ENCODE measurements at regions not wholly inside any gene's neighbourhood (a gene's known extent, or its start where the extent isn't known, plus 50 kb on each side); places are given as distances from the start of the nearest gene placed in this dataset.

DNA sequence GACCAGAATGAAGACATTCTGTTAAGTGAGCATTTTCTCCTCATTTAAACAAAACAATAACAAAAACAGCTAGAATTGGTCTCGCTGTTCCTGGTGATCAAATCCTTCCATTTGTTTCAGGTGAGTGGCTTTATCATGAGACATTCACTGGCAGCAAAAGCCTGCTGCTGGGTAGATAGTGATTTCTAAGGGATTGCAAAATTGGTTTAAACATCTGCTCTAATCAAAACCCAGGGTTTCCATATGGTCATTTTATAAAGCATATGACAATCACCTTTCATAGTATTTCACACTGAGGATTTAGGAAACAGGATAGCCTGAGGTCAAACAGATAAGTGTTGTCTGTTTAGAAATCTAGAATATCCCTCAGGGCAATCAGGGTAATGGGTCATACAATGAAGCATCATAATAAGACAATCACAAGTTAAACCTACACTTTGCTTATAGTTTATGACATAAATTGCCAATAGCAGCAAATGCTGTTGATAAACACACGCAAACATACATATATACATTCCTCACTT is 769.6 kb upstream of the C9orf72 start:
- H3K9me3 ChIP-seq (replicated peaks; ENCODE audit: control insufficient read depth, insufficient read depth, low read length) = no peaks in the 10 kb centered on the region
- ChIA-PET CTCF (no interaction called here), POLR2A (no interaction called here)
- no peak overlapping the region for H3K9ac ChIP-seq (replicated peaks; ENCODE audit: extremely low read depth, insufficient read depth, low read length)
- no peaks in the 10 kb centered on the region for H3K36me3 ChIP-seq (ENCODE audit: control insufficient read depth in 2 of 2, extremely low read depth in 1 of 2, insufficient read depth in 2 of 2, low read length in 2 of 2)
- dilution Hi-C loops (cut with MboI; ENCODE audit: extremely low pct_ligation_motif_present, low sequenced_read_pairs) = no loop called here
- no peaks in the 10 kb centered on the region for H3K79me2 ChIP-seq (ENCODE audit: control insufficient read depth, insufficient read depth, low read length)
- H2AFZ ChIP-seq (ENCODE audit: low read depth, low read length) = no peak overlapping the region
- TF ChIP-seq EZH2 (IDR thresholded peaks at IDR 0.05; ENCODE audit: borderline replicate concordance, low read depth, low read length, severe bottlenecking) = no peak
- no peak for TF ChIP-seq POLR2A (IDR thresholded peaks at IDR 0.05; ENCODE audit: low read depth, low read length)
- TF ChIP-seq, protein P1, sequence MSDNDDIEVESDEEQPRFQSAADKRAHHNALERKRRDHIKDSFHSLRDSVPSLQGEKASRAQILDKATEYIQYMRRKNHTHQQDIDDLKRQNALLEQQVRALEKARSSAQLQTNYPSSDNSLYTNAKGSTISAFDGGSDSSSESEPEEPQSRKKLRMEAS (IDR thresholded peaks at IDR 0.05; ENCODE audit: insufficient read depth, insufficient read length) = no peak
- TF ChIP-seq MYC (IDR thresholded peaks at IDR 0.05; ENCODE audit: low read depth, low read length) = no peak
- no peak for TF ChIP-seq FOS (IDR thresholded peaks at IDR 0.05; ENCODE audit: borderline replicate concordance, insufficient read depth, low read length)
- no peak for TF ChIP-seq POLR2AphosphoS5 (IDR thresholded peaks at IDR 0.05; ENCODE audit: insufficient read depth, low read depth, low read length)
- TF ChIP-seq JUN (IDR thresholded peaks at IDR 0.05; ENCODE audit: borderline replicate concordance, insufficient read depth, insufficient read length, low read depth) = no peak
- no peak for TF ChIP-seq CTCF (IDR thresholded peaks at IDR 0.05; ENCODE audit: extremely low read depth in 1 of 2, insufficient read depth in 1 of 2, low read depth in 1 of 2, low read length in 2 of 2)
- no peak for TF ChIP-seq GATA2 (IDR thresholded peaks at IDR 0.05; ENCODE audit: insufficient read depth, insufficient read length, low read depth, low read length)
- DNase-seq (ENCODE audit: low read depth, low spot score) (no peak), FAIRE-seq (no peak)
- no peak overlapping the region for H3K4me2 ChIP-seq (ENCODE audit: insufficient read depth, low read length)
- H4K20me1 ChIP-seq (replicated peaks; ENCODE audit: control insufficient read depth, extremely low read depth, insufficient read depth, low read length) = no peaks in the 10 kb centered on the region
- no peak overlapping the region for H3K4me3 ChIP-seq (replicated peaks in 1 of 3; ENCODE audit: insufficient read depth in 1 of 3, low read depth in 1 of 3, low read length in 3 of 3)
- no TSS peak for BruUV-seq (replicated peaks)
- H3K27me3 ChIP-seq (ENCODE audit: control insufficient read depth in 2 of 2, insufficient read depth in 2 of 2, low read length in 2 of 2) = no peaks in the 10 kb centered on the region
- H3K27ac ChIP-seq (ENCODE audit: insufficient read depth, low read depth, low read length) = no peak overlapping the region
- no peaks in the 10 kb centered on the region for H3K4me1 ChIP-seq (ENCODE audit: control insufficient read depth, extremely low read depth, insufficient read depth, low read length)
- H3K9me1 ChIP-seq (replicated peaks; ENCODE audit: control insufficient read depth, extremely low read depth, insufficient read depth, low read length) = no peaks in the 10 kb centered on the region
- intact Hi-C loops (cut with micrococcal nuclease) = no loop called here
